SK-N-MC (cell line): ENCODE measurements at regions not wholly inside any gene's neighbourhood (a gene's known extent, or its start where the extent isn't known, plus 50 kb on each side); places are given as distances from the start of the nearest gene placed in this dataset.
"Not testable (repeated sequence)": the region's sequence is repeated elsewhere in the genome, so short reads cannot be mapped to it uniquely, and the experiment has no call there.

Source experiments
- DNase-seq: peaks from one replicate; pipeline ENCODE4 v3.0.0-alpha.2; 2011; ENCODE audit warnings: low read depth, low spot score
- H3K27ac ChIP-seq: fragments of 200-600 bp; sonication (generic); 2 replicates; pipeline ENCODE4 v1.5.1; 2016; ENCODE audit warnings: mixed run types
- H3K36me3 ChIP-seq: fragments of 200-600 bp; sonication (generic); 2 replicates; pipeline ENCODE4 v1.6.1; 2017; ENCODE audit warnings: antibody characterized with exemption, low read length, mixed read lengths; ENCODE audit not compliant: insufficient read depth
- H3K4me3 ChIP-seq: fragments of 200-600 bp; sonication (generic); 2 replicates; pipeline ENCODE4 v1.5.1; 2016
- H3K9ac ChIP-seq: fragments of 200-600 bp; sonication (generic); 2 replicates; pipeline ENCODE4 v1.8.0; 2017; ENCODE audit warnings: mixed run types, mixed read lengths; ENCODE audit not compliant: insufficient read length
- H3K9me3 ChIP-seq: fragments of 200-600 bp; sonication (generic); 2 replicates; pipeline ENCODE4 v1.6.1; 2017; ENCODE audit warnings: low read depth, mild to moderate bottlenecking, antibody characterized with exemption, low read length, moderate library complexity, mixed read lengths
- EZH2 ChIP-seq: fragments of 200-600 bp; sonication (generic); IDR thresholded peaks from one replicate; pipeline ENCODE4 v1.6.1; 2017; ENCODE audit warnings: antibody characterized with exemption
- FOXP2 ChIP-seq: optimal IDR thresholded peaks from 2 replicates; pipeline ENCODE3; 2011; ENCODE audit warnings: mild to moderate bottlenecking, moderate library complexity; ENCODE audit not compliant: insufficient read depth; ENCODE audit errors: extremely low read length, control extremely low read depth
- POLR2AphosphoS5 ChIP-seq: IDR thresholded peaks from 2 replicates; pipeline ENCODE4 v1.6.1; 2012; ENCODE audit warnings: mild to moderate bottlenecking, low read depth, low read length, borderline replicate concordance

DNA sequence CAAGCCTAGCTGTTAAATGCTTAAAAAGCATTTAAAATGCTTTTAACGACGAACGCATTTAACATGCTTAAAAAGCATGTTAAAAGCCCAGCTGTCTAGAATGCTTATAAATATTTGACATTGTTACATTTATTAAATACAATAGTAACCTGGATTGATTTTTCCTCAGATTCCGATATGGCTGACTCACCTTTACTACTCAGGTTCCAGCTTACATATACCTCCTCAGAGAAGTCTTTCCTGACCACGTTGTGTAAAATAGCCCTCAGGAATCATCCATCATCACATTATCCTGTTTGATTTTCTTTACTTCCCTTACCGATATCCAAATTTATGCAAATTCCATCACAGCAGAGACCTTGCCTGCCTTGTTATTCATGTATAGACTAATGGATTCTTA is 51.4 kb downstream of the SLC41A2 start:
- H3K4me3 ChIP-seq = no peak overlapping the region
- H3K36me3 ChIP-seq = no peaks in the 10 kb centered on the region
- TF ChIP-seq EZH2 = no peak
- H3K9me3 ChIP-seq = no peaks in the 10 kb centered on the region
- H3K27ac ChIP-seq = no peak overlapping the region
- DNase-seq = no peak
- H3K9ac ChIP-seq = no peak overlapping the region

- not testable (repeated sequence) for H3K36me3 ChIP-seq, H3K9me3 ChIP-seq, H3K27ac ChIP-seq, H3K9ac ChIP-seq, DNase-seq, H3K4me3 ChIP-seq
Measured at GRCh38 chr12:104905446-104905845, 52.6 kb downstream of the SLC41A2 start.

DNA sequence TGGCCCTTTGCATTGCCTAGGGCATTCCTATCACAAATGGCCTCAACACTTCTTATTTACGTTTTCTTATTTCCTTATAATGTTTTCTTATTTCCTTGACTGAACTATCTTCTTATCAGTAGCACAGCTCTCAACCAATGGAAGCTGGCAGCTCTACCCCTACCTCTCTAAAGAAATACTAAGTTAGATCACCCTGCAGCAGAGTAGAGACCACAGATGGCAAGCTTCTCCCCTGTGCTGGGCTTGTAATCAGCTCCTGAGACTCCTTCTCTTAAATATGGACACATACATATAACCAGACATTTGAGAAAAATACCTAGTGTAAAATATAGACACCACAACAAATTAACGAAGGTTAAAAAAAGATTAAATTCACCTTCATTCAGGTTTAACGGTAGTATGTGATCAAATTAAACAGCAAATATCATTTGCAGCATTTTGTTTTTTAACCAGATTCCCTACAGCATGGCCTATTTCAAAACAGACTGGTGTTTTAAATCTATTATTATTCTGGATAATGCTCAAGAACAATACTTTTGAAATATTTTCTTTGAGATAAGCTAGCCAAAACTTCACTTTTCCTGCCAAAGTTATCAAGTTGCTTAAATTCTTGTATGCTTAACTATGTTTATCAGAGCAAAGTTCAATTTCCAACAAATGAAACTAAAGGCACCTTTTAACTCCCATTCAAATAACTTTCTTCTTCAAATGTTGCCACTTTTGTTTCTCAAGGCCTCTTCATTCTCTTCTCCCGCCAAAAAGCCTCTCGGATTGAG is 54.3 kb downstream of the SLC41A2 start:
- Histone ChIP-seq H3K9me3 (no peaks in the 10 kb centered on the region), H3K36me3 (no peaks in the 10 kb centered on the region), H3K27ac (no peak overlapping the region), H3K4me3 (no peak overlapping the region), H3K9ac (no peak overlapping the region)
- no peak for DNase-seq
- no peak for TF ChIP-seq FOXP2
- no peak for TF ChIP-seq POLR2AphosphoS5

- no peak overlapping the region for H3K4me3 ChIP-seq
- no peak for DNase-seq
- H3K9me3 ChIP-seq = no peaks in the 10 kb centered on the region
- no peak overlapping the region for H3K27ac ChIP-seq
- H3K36me3 ChIP-seq = no peaks in the 10 kb centered on the region
- H3K9ac ChIP-seq = no peak overlapping the region
- no peak for TF ChIP-seq EZH2
- TF ChIP-seq FOXP2 = no peak
- TF ChIP-seq POLR2AphosphoS5 = no peak
Measured at GRCh38 chr12:104902125-104902524, 56.0 kb downstream of the SLC41A2 start.

DNA sequence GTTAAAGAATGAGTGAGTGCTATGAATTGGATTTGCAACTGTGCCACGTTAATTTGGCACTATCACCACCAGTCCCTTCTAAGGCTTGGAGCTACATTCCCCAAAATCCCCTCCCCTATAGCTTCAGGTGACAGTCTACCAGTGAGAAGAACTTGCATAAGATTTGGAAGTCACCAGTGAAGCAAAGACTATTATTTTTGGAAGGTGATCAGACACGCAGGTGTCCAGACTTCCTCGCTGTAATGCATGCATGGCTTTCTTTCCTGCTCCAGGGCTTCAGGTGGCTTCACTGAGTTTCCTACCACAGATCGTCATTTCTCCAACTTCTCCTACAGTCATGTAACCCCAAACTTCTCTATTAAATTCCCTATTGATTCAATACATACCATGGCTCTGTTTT is 61.4 kb downstream of the SLC41A2 start:
- H3K9me3 ChIP-seq = no peaks in the 10 kb centered on the region

GRCh38 chr12:104896146-104896545 is 61.9 kb downstream of the SLC41A2 start:
- Histone ChIP-seq H3K4me3 (no peak overlapping the region), H3K27ac (no peak overlapping the region), H3K36me3 (no peaks in the 10 kb centered on the region), H3K9ac (no peak overlapping the region), H3K9me3 (no peaks in the 10 kb centered on the region)
- no peak for DNase-seq
- no peak for TF ChIP-seq POLR2AphosphoS5
- no peak for TF ChIP-seq EZH2
- no peak for TF ChIP-seq FOXP2

More for the DNA sequence above, 61.4 kb downstream of the SLC41A2 start:
- Histone ChIP-seq H3K9ac (no peak overlapping the region), H3K27ac (no peak overlapping the region), H3K36me3 (no peaks in the 10 kb centered on the region), H3K4me3 (no peak overlapping the region)
- no peak for DNase-seq
- TF ChIP-seq EZH2 = no peak
- no peak for TF ChIP-seq POLR2AphosphoS5
- no peak for TF ChIP-seq FOXP2

- DNase-seq = no peak
Measured at GRCh38 chr12:104895415-104895814, 62.7 kb downstream of the SLC41A2 start.

GRCh38 chr12:104890476-104891096 is 67.5 kb downstream of the SLC41A2 start:
- no peaks in the 10 kb centered on the region for H3K36me3 ChIP-seq
- H3K9me3 ChIP-seq = no peaks in the 10 kb centered on the region
- no peak overlapping the region for H3K27ac ChIP-seq
- DNase-seq = no peak
- no peak overlapping the region for H3K4me3 ChIP-seq
- TF ChIP-seq FOXP2 (no peak), EZH2 (no peak), POLR2AphosphoS5 (no peak)
- H3K9ac ChIP-seq = no peak overlapping the region

More at GRCh38 chr12:104895415-104895814, 62.7 kb downstream of the SLC41A2 start:
- Histone ChIP-seq H3K36me3 (no peaks in the 10 kb centered on the region), H3K4me3 (no peak overlapping the region), H3K9ac (no peak overlapping the region), H3K9me3 (no peaks in the 10 kb centered on the region), H3K27ac (no peak overlapping the region)
- TF ChIP-seq FOXP2 = no peak
- no peak for TF ChIP-seq EZH2
- TF ChIP-seq POLR2AphosphoS5 = no peak

DNA sequence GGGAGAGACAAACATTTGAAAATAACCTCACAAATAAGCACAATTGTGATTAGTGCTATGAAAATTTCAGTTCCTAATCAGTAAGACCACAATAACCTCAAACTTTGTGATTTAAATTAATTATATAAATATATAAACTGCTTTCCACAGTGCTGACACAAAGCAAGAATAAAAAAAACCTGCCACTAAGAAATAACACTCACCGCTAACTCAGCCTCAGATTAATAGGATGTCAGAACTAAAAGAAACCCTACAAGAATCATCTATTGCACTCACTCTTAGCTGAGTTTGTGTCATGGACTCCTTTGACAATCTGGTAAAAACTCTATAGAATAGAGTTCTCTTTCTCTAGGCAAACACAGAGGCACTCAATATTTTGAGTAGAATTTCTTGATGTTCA is 68.4 kb downstream of the SLC41A2 start:
- no peak for DNase-seq
- Histone ChIP-seq H3K27ac (no peak overlapping the region), H3K9ac (no peak overlapping the region), H3K9me3 (no peaks in the 10 kb centered on the region), H3K36me3 (no peaks in the 10 kb centered on the region), H3K4me3 (no peak overlapping the region)
- TF ChIP-seq EZH2 (no peak), POLR2AphosphoS5 (no peak), FOXP2 (no peak)
